ENCODE measurements at regions not wholly inside any gene's neighbourhood (a gene's known extent, or its start where the extent isn't known, plus 50 kb on each side); places are given as distances from the start of the nearest gene placed in this dataset.
A peak's percentile ranks its signal among the peaks of the same experiment; 100 is the strongest.

DNA sequence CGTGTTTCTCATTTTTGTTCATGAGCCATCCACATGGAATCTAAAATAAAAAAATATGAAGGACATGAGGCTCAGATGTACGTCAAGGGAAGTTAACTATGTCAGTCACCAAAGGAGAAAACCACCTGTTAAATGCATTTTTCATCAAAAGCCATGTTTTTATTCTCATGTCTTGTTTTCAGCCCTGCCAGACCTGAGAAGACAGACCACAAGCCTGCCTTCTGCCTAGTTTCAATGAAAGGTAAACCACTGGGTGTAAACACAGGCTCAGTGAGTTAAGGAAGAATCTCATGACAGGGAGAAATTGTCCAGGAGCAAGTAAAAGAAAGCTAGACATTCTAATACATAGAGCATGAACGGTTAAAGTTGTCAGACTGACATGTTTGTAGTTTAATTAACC lies 52.3 kb upstream of the TNIP3 start:
- Histone ChIP-seq H3K9me3 (no peaks in the 10 kb centered on the region), H3K4me1 (no peaks in the 10 kb centered on the region), H3K27ac (no peak overlapping the region), H3K36me3 (no peaks in the 10 kb centered on the region), H3K4me3 (no peak overlapping the region), H3K27me3 (no peaks in the 10 kb centered on the region)
- WGBS, 5 donors: 53 to 72% (median 57%) methylated on average over 3 of the region's 3 CpGs
- intact Hi-C loops (cut with DNase I; ENCODE audit: low total_unique reads): no loop called here
- peak in 1 of 2 donors; percentile 20 for DNase-seq
- TF ChIP-seq POLR2AphosphoS5 (IDR thresholded peaks at IDR 0.05) (no peak), POLR2A (IDR thresholded peaks at IDR 0.05) (no peak), CTCF (IDR thresholded peaks at IDR 0.05) (no peak), EP300 (IDR thresholded peaks at IDR 0.05) (no peak)

DNA sequence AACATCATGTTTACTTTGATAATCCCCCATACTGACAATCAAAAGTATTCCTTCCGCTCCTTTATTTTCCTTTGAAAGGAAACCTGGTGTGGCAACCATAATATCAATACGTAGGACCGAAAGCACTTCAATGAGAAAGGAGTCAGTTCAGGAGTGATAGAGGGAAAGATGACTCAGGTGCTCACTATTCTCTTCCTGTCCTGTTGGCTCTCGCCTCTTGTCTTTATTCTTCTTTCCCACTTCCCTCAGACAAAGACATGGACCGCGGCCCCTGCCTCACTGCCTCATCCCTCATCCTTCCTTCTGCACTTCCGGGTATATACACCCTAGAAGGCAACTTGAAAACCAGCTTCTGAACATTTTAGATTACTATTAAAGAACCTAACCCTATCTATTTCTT lies 49.8 kb upstream of the TNIP3 start:
- intact Hi-C loops (cut with DNase I; ENCODE audit: low total_unique reads): no loop called here
- Histone ChIP-seq H3K27me3 (no peaks in the 10 kb centered on the region), H3K9me3 (no peaks in the 10 kb centered on the region), H3K27ac (no peak overlapping the region), H3K4me3 (no peak overlapping the region), H3K36me3 (no peaks in the 10 kb centered on the region), H3K4me1 (no peaks in the 10 kb centered on the region)
- WGBS, 5 donors: 86 to 91% (median 86%) methylated on average over 7 of the region's 7 CpGs
- DNase-seq: no peak
- TF ChIP-seq CTCF (IDR thresholded peaks at IDR 0.05): no peak

Measured in stomach (tissue), 8 donors.